Tibial artery (tissue), 4 donors: ENCODE measurements at regions not wholly inside any gene's neighbourhood (a gene's known extent, or its start where the extent isn't known, plus 50 kb on each side); places are given as distances from the start of the nearest gene placed in this dataset.
A peak's percentile ranks its signal among the peaks of the same experiment; 100 is the strongest.

Experiments
- DNase-seq, 2 donors: peaks; one replicate each; pipeline ENCODE4 v3.0.0-alpha.2; 2019
- H3K27ac ChIP-seq, 2 donors: fragments of 200-600 bp; sonication (generic) in 1 of 2; 1 replicate in 1 of 2; 2 replicates in 1 of 2; pipeline ENCODE4 v1.5.1; 2018 to 2019; ENCODE audit warnings: mild to moderate bottlenecking in 1 of 2
- H3K27me3 ChIP-seq, 2 donors: fragments of 200-600 bp; sonication (generic) in 1 of 2; one replicate each; pipeline versions ENCODE4 v1.5.1 to v1.6.0; 2016 to 2019
- H3K36me3 ChIP-seq, 3 donors: fragments of 200-600 bp; sonication (generic) in 2 of 3; one replicate each; pipeline ENCODE4 v1.5.1; 2016 to 2019; ENCODE audit warnings: mild to moderate bottlenecking in 2 of 3
- H3K4me1 ChIP-seq, 4 donors: fragments of 200-600 bp; sonication (generic) in 2 of 4; 1 replicate in 3 of 4; 2 replicates in 1 of 4; pipeline ENCODE4 v1.5.1; 2016 to 2019
- H3K4me3 ChIP-seq, 2 donors: fragments of 200-600 bp; sonication (generic) in 1 of 2; 1 replicate in 1 of 2; 2 replicates in 1 of 2; pipeline ENCODE4 v1.5.1; 2018 to 2019; ENCODE audit warnings: mild to moderate bottlenecking in 2 of 2
- H3K9me3 ChIP-seq, 3 donors: fragments of 200-600 bp; sonication (generic) in 1 of 3; one replicate each; pipeline ENCODE4 v1.5.1; 2016 to 2019
- CTCF ChIP-seq, 2 experiments: fragments of 200-600 bp in 1 of 2; fragments of 450-650 bp in 1 of 2; IDR thresholded peaks; one replicate each; pipeline ENCODE4 v1.5.1; 2017 to 2019; ENCODE audit warnings: antibody characterized with exemption in 2 of 2, mild to moderate bottlenecking in 1 of 2, moderate library complexity in 1 of 2
- intact Hi-C: fragments of 100-400 bp; cut with DNase I; formaldehyde crosslinking; loops from one replicate; pipeline ENCODE4 v1.15.0; 2023; ENCODE audit warnings: low total_unique reads

GRCh38 chr2:150812664-150813367 lies 325.3 kb upstream of the RND3 start:
- intact Hi-C loops: no loop called here
- DNase-seq: no peak
- H3K36me3 ChIP-seq: no peaks in the 10 kb centered on the region
- no peak overlapping the region for H3K4me3 ChIP-seq
- TF ChIP-seq CTCF (IDR thresholded peaks at IDR 0.05): no peak
- H3K9me3 ChIP-seq: no peaks in the 10 kb centered on the region
- H3K27me3 ChIP-seq: no peaks in the 10 kb centered on the region
- no peak overlapping the region for H3K27ac ChIP-seq
- no peaks in the 10 kb centered on the region for H3K4me1 ChIP-seq

DNA sequence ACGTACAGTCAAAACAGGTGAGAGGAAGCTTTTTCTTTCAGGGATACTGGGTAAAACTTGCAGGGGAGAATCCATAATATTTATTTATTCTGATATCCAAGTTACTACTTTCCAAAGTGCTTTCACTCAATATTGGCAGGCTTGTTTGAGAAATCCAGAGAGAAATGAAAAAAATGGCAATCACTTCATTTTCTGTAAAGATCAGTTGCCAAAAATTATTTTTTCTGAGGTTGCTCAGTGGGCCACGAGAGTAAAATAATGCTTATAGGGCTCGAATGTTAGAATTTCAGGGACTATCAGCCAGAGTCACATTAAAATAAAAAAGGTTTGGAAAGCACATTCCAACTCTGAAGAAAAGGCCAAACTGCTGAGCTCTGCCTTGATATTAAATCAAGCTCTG lies 324.6 kb upstream of the RND3 start:
- no peak overlapping the region for H3K27ac ChIP-seq
- H3K9me3 ChIP-seq: no peaks in the 10 kb centered on the region
- H3K27me3 ChIP-seq: no peaks in the 10 kb centered on the region
- H3K4me1 ChIP-seq: no peaks in the 10 kb centered on the region
- no peaks in the 10 kb centered on the region for H3K36me3 ChIP-seq
- no peak for DNase-seq
- H3K4me3 ChIP-seq: no peak overlapping the region
- intact Hi-C loops: no loop called here
- TF ChIP-seq CTCF (IDR thresholded peaks at IDR 0.05): no peak

GRCh38 chr2:150811259-150811855 lies 323.9 kb upstream of the RND3 start:
- Histone ChIP-seq H3K9me3 (no peaks in the 10 kb centered on the region), H3K4me3 (no peak overlapping the region), H3K4me1 (peaks cover 0 to 3% (median 0%) of the 10 kb centered on the region in 4 donors), H3K27me3 (no peaks in the 10 kb centered on the region), H3K36me3 (no peaks in the 10 kb centered on the region), H3K27ac (no peak overlapping the region)
- peak in 1 of 2 donors; percentile 52 for DNase-seq
- TF ChIP-seq CTCF (IDR thresholded peaks at IDR 0.05): no peak
- intact Hi-C loops: no loop called here

DNA sequence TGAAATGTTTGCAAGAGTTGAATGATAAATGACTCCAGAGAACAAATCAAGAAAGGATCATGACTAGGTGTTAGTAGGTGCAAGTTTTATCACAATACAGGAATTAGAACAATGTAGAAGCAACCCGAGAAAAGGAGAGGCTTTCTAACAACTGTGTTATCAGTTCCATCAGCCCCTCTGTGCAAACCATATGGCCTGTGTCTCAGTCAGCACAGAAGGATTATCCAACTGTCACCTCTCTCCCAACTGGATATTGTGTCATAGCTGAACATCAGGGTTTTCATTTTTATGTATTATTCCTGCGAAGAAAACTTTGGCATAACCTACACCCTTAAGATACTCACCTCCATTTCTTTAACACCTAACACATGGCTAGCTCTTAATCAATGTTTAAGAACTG lies 321.6 kb upstream of the RND3 start:
- Histone ChIP-seq H3K9me3 (no peaks in the 10 kb centered on the region), H3K4me3 (no peak overlapping the region), H3K27me3 (no peaks in the 10 kb centered on the region), H3K4me1 (peaks cover 0 to 5% (median 0%) of the 10 kb centered on the region in 4 donors), H3K27ac (no peak overlapping the region), H3K36me3 (no peaks in the 10 kb centered on the region)
- no peak for DNase-seq
- intact Hi-C loops: no loop called here
- no peak for TF ChIP-seq CTCF (IDR thresholded peaks at IDR 0.05)

DNA sequence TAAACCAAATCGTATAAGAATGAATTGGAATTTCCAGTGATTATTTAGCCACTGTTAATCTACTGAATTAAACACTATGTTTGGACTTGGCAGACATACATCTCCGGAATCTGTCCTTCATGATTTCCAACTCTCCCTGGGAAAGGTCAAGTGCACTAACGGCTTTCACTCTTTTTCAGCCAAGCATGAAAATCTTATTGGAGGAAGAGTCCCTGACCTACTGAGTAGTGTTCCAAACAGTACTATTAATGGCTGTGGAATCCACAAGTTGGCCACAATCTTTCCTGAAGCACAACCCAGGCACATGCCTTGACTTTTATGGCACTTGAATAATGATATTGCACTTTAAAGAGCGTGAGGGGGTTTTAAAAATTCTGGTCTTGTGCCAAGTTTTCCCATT lies 318.9 kb upstream of the RND3 start:
- intact Hi-C loops: no loop called here
- no peak for TF ChIP-seq CTCF (IDR thresholded peaks at IDR 0.05)
- Histone ChIP-seq H3K36me3 (no peaks in the 10 kb centered on the region), H3K4me1 (peaks cover 0 to 5% (median 0%) of the 10 kb centered on the region in 4 donors), H3K27ac (no peak overlapping the region), H3K9me3 (no peaks in the 10 kb centered on the region), H3K4me3 (no peak overlapping the region), H3K27me3 (no peaks in the 10 kb centered on the region)
- no peak for DNase-seq
